ENCODE measurements at regions not wholly inside any gene's neighbourhood (a gene's known extent, or its start where the extent isn't known, plus 50 kb on each side); places are given as distances from the start of the nearest gene placed in this dataset.

DNA sequence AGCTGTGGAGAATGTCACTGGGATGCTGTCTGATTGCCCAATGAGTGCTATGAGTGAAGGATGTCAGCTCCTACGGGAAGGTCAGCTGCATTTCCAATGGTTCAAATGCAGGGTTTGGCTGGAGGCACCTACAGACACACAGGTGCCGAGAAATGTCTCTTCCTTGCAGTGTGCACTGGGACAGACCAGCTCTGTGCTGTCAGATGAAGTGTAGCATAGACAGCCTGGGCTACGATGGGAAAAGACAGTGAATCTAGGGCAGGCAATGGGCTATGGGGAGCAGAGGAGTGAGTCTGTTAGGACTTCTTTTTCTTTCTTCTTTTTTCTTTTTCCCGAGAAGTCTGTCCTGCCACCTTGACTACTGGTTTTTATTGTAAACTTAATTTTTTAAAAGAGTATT lies 223.1 kb upstream of the EOMES start:
- no peak overlapping the region for H3K4me3 Mint-ChIP-seq
- peaks cover 2 to 5% (median 4%) of the 10 kb centered on the region in 3 donors for H3K9me3 Mint-ChIP-seq
- no peaks in the 10 kb centered on the region for H3K27me3 Mint-ChIP-seq
- H3K4me1 Mint-ChIP-seq: no peaks in the 10 kb centered on the region
- H3K27ac Mint-ChIP-seq: no peak overlapping the region
- H3K36me3 Mint-ChIP-seq: peaks cover 5% of the 10 kb centered on the region

DNA sequence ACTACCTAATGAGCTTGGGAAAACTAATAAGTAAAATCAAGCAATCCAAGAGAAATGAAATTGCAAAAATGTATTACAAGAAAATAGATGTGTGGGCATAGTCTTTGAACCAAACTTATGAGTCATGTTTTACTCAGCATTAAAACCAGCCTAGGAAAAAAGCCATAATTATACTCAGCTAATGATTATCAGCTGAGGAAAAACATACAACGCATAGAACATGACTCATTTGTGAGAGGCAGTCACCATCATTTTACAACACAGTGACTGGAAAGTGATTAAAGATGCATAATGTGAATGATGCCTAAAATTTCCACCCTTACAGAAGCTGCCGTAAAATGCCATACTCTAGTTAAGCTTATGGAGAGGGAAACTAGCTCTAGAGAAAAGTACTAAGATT lies 238.0 kb upstream of the EOMES start:
- H3K27ac Mint-ChIP-seq: no peak overlapping the region
- no peaks in the 10 kb centered on the region for H3K36me3 Mint-ChIP-seq
- H3K4me3 Mint-ChIP-seq: no peak overlapping the region
- no peaks in the 10 kb centered on the region for H3K4me1 Mint-ChIP-seq
- H3K27me3 Mint-ChIP-seq: no peaks in the 10 kb centered on the region
- peaks cover 0 to 8% (median 3%) of the 10 kb centered on the region in 3 donors for H3K9me3 Mint-ChIP-seq

DNA sequence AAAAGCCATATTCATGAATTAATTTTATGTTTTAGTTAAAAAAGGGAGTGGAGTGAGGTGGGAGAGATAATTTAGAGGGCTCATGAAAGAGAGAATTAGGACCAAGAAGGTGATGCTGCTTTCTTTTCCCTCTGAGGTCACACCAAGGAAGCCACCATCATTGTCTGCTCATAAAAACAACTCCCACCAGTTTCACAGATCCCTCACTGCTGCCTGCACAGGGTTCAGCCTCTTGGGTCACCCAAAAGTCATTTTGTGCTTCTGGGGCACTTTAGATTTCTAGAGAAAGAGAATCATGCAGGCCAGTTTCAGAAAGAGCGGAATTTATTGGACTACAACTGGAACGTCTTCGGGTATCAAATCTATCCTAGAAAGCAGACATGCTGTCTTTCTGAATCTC lies 241.4 kb upstream of the EOMES start:
- Mint-ChIP-seq H3K27me3 (no peaks in the 10 kb centered on the region), H3K4me3 (no peak overlapping the region), H3K4me1 (no peaks in the 10 kb centered on the region), H3K9me3 (peaks cover 0 to under 1% (median 0%) of the 10 kb centered on the region in 3 donors), H3K27ac (no peak overlapping the region), H3K36me3 (no peaks in the 10 kb centered on the region)

DNA sequence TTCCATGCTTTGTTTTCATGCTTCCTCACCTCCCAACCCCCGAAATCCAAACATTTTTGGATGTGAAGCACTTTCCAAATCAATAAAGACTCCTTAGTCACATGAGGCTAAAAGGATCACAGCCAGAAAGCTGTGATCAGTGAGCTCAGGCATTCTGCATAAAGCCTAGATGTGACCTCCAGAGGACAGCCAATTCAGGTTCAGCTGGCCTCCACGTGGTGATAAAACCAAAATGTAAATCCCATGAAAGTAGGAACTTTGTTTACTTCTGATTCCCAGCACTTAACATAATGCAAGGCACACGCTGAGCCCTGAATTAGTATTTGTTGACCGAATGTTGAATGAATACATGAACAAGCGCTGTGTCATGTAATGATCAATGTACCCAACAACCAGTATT lies 249.5 kb upstream of the EOMES start:
- H3K27ac Mint-ChIP-seq: no peak overlapping the region

DNA sequence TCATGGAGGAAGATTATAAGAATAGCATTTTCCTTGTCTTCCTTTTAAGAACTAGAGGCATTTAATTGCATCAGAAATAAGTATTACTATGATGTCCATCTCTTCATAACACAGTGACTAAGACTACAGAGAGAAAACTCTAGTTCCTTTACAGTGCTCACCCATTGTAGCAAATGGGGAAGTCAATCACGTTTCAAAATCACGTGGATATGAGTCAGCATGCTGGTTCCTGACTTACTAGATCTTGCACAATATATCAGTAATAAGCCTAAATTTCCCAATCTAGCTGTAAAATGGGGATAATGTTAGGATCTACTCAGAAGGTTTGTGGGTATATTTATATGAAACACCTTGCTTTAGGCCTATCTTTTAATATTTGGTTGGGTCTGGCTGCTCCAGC lies 254.8 kb upstream of the EOMES start:
- Mint-ChIP-seq H3K4me1 (no peaks in the 10 kb centered on the region), H3K27me3 (no peaks in the 10 kb centered on the region), H3K9me3 (peaks cover 0 to 3% (median 0%) of the 10 kb centered on the region in 3 donors), H3K4me3 (no peak overlapping the region), H3K36me3 (no peaks in the 10 kb centered on the region), H3K27ac (no peak overlapping the region)

More for the DNA sequence above, 249.5 kb upstream of the EOMES start:
- Mint-ChIP-seq H3K36me3 (no peaks in the 10 kb centered on the region), H3K9me3 (no peaks in the 10 kb centered on the region), H3K4me1 (no peaks in the 10 kb centered on the region), H3K27me3 (peaks cover 2% of the 10 kb centered on the region), H3K4me3 (no peak overlapping the region)

DNA sequence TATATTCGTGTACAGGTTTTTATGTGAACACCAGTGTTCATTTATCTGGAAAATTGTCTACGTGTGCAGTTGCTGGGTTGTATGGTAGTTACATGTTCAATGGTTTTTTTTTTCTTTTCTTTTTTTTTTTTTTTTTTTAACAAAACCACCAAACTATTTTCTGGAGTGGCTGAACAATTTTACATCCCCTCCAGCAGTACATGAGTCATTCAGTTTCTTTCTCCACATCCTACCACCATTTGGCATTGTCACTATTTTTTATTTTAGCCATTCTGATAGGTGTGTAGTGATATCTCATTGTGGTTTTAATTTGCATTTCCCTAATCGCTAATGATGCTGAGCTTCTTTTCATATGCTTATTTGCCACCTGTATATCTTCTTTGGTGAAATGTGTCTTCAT lies 256.3 kb upstream of the EOMES start:
- no peaks in the 10 kb centered on the region for H3K4me1 Mint-ChIP-seq
- H3K27me3 Mint-ChIP-seq: no peaks in the 10 kb centered on the region
- no peak overlapping the region for H3K27ac Mint-ChIP-seq
- H3K4me3 Mint-ChIP-seq: no peak overlapping the region
- H3K9me3 Mint-ChIP-seq: peaks cover 0 to 3% (median 0%) of the 10 kb centered on the region in 3 donors
- H3K36me3 Mint-ChIP-seq: no peaks in the 10 kb centered on the region

DNA sequence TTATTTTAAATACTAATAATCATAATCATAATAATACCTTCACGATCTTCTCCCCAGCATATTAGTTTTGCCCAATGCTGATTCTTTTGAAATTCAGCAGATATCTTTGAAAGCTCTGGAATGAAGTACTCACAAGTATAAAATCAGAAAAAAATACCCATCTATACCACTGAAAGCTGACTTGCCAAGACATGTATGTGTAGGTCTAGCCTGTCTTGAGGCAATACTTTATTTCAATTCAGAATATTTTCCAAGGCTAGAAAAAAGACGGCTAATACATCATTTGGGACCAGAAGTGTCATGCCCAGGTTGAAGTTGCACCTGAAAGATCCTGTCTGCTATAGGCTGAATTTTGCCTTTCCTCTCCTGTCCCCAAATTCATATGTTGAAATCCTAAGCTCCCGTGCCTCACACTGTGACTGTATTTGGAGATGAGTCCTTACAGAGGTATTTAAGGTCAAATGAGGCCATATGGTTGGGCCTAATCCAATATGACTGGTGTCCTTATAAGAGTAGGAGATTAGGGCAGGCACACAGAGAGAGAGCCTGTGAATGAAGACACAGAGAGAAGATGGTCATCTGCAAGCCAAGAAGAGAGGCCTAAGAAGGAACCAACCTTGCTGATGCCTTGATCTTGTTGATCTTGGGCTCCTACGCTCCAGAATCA lies 255.9 kb upstream of the CMC1 start:
- Mint-ChIP-seq H3K9me3 (peaks cover 0 to 4% (median 0%) of the 10 kb centered on the region in 3 donors), H3K4me3 (no peak overlapping the region), H3K36me3 (no peaks in the 10 kb centered on the region), H3K4me1 (no peaks in the 10 kb centered on the region), H3K27ac (no peak overlapping the region), H3K27me3 (no peaks in the 10 kb centered on the region)

DNA sequence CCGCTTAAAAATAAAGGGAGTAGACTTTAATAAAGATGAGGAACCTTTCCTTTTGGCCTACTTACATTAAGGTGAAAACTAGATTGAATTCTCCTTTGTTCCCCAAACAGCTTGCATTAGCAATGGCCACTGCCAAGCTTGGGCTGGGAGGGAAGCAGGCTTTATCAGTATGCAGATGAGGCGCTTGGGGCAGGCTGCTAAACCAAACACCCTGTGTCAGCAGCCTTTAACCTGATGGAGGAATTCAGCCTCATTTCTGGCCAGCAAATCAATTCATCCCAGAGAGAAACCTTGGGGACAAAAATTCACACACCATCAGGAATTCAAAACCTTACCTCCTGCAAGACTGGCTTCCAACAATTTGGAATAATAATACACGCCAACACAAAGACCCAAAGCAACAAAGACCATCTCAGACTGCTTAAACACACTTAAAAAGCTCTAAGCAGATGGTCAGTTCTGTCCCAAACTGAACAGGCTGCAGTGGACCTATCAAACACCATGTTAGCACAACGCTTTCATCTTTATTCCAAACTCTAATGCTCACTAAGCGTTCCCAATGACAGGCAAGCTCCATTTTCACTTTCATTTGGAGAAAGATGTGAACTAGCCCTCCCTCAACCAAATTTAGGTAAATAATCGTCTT lies 255.1 kb upstream of the CMC1 start:
- Mint-ChIP-seq H3K27ac (no peak overlapping the region), H3K36me3 (no peaks in the 10 kb centered on the region), H3K9me3 (peaks cover 0 to 4% (median 0%) of the 10 kb centered on the region in 3 donors), H3K4me3 (no peak overlapping the region), H3K27me3 (no peaks in the 10 kb centered on the region), H3K4me1 (no peaks in the 10 kb centered on the region)

DNA sequence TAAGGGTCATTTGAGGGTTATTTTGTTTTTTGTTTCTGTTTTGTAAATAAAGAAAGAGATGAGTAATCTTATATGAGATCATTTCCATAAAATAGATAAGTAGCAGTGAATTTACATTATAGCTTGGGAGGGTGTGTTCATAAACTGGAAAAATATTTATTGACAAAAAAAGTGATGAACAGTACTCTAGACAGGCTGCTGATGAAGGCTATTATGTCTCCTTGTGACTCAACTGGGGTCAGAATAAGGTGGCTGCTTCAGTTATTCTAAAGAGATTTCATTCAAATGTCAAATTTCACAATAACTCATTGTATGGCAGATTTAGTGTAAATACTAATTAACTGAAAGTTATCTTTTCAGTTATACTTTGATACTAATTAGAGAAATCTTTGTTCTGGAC lies 251.1 kb upstream of the CMC1 start:
- Mint-ChIP-seq H3K4me1 (no peaks in the 10 kb centered on the region), H3K9me3 (peaks cover 0 to 4% (median 0%) of the 10 kb centered on the region in 3 donors), H3K27me3 (no peaks in the 10 kb centered on the region)

DNA sequence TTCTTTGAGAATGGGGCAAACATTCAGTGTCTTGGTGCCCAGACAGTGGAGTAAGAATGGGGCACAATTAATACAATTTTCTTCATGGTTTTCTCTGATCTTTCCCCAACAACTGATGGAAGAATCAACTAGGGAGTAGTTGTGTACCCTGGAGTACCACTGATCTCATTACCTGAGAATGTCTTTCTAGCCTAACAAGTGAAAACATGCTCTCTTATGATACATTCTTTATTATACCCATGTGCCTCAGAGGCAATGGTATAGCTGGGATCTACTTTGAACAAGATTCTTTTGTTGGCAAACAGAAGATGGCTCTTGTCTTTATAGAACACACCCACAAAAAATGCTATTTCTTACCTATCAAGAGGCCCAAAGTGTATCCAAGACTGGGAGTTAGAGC lies 250.6 kb upstream of the CMC1 start:
- Mint-ChIP-seq H3K36me3 (no peaks in the 10 kb centered on the region), H3K4me3 (no peak overlapping the region), H3K9me3 (peaks cover 0 to 4% (median 0%) of the 10 kb centered on the region in 3 donors), H3K4me1 (no peaks in the 10 kb centered on the region), H3K27ac (no peak overlapping the region), H3K27me3 (no peaks in the 10 kb centered on the region)

More for the DNA sequence above, 251.1 kb upstream of the CMC1 start:
- Mint-ChIP-seq H3K36me3 (no peaks in the 10 kb centered on the region), H3K27ac (no peak overlapping the region), H3K4me3 (no peak overlapping the region)

DNA sequence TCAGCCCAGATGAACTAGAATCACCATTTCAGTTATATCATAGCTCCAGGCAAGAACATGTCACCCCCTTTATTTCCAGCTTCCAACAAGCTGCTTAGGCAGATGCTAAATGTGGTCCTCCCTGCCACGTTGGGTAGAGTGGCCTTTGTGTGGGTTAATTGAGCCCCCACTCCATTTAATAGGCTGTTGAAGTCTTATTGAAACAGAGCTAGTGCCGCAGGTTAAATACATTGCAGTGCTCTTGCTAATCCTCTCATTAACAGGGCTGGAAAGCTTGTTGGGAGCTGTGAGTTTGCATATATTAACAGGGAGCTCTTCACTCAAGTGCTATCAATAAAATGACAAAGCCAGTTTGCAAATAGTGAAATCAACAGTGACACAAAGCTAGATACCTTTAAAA lies 248.4 kb upstream of the CMC1 start:
- Mint-ChIP-seq H3K36me3 (no peaks in the 10 kb centered on the region), H3K4me1 (no peaks in the 10 kb centered on the region), H3K27ac (no peak overlapping the region), H3K9me3 (peaks cover 0 to 4% (median 0%) of the 10 kb centered on the region in 3 donors), H3K27me3 (no peaks in the 10 kb centered on the region), H3K4me3 (no peak overlapping the region)

DNA sequence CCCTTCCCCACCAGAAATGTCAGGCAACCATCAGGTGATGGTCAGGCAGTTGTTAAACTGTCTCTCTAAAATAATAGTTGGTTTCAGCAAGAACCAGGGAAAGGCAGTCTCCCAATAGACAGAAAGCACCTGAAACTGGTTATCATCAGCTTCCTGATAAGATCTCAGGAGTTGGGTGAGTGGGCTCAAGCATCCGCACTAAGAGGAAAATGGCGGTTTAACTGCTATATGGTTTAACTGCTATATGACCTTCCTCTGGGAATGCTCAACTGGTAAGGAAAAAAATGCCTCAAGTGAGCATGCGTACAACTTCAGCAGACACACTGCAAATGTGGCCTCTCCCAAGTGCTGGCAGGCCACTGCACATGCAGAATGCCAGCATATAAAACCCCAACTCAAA lies 240.8 kb upstream of the CMC1 start:
- no peak overlapping the region for H3K27ac Mint-ChIP-seq
- no peak overlapping the region for H3K4me3 Mint-ChIP-seq
- H3K9me3 Mint-ChIP-seq: peaks cover 6 to 13% (median 10%) of the 10 kb centered on the region in 3 donors
- peaks cover 3% of the 10 kb centered on the region for H3K27me3 Mint-ChIP-seq
- H3K4me1 Mint-ChIP-seq: no peaks in the 10 kb centered on the region
- peaks cover 4% of the 10 kb centered on the region for H3K36me3 Mint-ChIP-seq

DNA sequence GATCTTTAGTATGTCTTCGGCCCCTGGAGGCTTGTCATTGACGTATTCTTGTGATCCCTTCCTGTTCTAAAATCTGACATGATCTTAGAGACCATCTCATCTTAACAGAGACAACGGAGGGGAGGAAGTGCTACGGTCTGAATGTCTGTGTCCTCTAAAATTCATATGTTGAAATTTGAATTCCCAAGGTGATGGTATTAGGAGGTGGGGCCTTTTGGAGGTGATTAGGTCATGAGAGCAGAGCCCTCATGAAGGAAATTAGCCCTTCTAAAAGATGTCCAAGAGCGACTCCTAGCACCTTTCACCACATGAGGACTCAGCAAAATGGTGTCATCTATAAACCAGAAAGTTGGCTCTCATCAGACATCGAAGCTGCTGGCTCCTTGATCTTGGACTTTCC lies 233.2 kb upstream of the CMC1 start:
- H3K27ac Mint-ChIP-seq: no peak overlapping the region
- no peak overlapping the region for H3K4me3 Mint-ChIP-seq
- no peaks in the 10 kb centered on the region for H3K36me3 Mint-ChIP-seq
- H3K4me1 Mint-ChIP-seq: no peaks in the 10 kb centered on the region
- H3K27me3 Mint-ChIP-seq: no peaks in the 10 kb centered on the region
- peaks cover 0 to 2% (median 2%) of the 10 kb centered on the region in 3 donors for H3K9me3 Mint-ChIP-seq

DNA sequence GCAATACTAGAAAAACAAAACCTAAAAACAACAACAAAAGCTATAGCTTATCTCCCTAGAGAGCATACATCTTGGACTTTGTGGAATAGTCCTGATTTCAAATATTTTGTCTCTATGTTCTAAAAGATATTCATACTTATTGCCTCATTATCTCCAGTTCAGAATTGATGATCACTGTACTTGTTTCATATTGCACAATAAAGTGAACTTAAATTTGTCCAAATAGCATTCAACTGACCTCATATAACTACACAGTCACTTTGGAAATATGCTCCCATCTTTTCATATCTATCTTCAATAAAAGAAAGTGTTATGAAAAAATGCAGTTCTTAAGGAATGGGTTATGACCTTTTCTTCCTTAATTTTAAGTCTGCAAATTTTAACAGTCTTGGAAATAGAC lies 228.6 kb upstream of the CMC1 start:
- H3K9me3 Mint-ChIP-seq: peaks cover 0 to 4% (median 0%) of the 10 kb centered on the region in 3 donors

DNA sequence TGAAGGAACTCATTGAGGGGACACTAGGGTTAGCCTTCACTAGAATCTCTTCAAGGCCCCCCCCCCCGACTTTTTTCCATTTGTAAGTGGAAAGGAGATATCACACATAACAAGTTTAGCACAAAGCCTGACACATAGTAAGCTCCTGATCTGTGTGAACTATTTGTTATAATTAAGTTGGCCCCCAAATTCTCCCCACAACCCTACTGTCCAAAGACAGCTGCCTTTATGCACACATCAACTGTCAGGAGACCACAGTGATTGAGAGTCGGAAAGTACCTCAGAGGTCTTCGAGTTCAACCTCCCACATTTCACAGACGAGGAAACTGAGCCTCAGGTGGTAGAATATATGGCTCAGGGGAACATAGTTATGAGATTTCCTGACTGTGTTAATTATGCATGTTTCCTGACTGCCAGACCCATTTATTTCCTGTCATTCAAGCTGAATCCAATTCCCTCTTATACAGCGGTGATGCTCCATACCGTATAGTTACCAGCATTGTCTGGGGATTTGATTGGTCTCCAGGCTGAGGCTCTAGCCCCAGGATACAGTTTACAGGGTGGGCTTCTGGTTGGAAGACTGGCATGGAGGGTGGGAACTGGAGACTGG lies 227.4 kb upstream of the CMC1 start:
- H3K27ac Mint-ChIP-seq: no peak overlapping the region
- no peaks in the 10 kb centered on the region for H3K4me1 Mint-ChIP-seq
- no peaks in the 10 kb centered on the region for H3K27me3 Mint-ChIP-seq
- H3K36me3 Mint-ChIP-seq: no peaks in the 10 kb centered on the region
- no peak overlapping the region for H3K4me3 Mint-ChIP-seq
- peaks cover 0 to 4% (median 0%) of the 10 kb centered on the region in 3 donors for H3K9me3 Mint-ChIP-seq

More for the DNA sequence above, 228.6 kb upstream of the CMC1 start:
- Mint-ChIP-seq H3K4me1 (no peaks in the 10 kb centered on the region), H3K4me3 (no peak overlapping the region), H3K27ac (no peak overlapping the region), H3K36me3 (no peaks in the 10 kb centered on the region), H3K27me3 (no peaks in the 10 kb centered on the region)

Data from IgD-negative memory B cell (primary cell).